Stomach (tissue), 8 donors: ENCODE measurements at regions not wholly inside any gene's neighbourhood (a gene's known extent, or its start where the extent isn't known, plus 50 kb on each side); places are given as distances from the start of the nearest gene placed in this dataset.

Experiments
- DNase-seq, 2 donors: peaks; one replicate each; pipeline versions ENCODE4 v3.0.0 to v3.0.0-alpha.2; 2013 to 2019
- H3K27ac ChIP-seq, 5 donors: fragments of 200-600 bp in 4 of 5; sonication (generic) in 4 of 5; one replicate each; pipeline ENCODE4 v1.5.1; 2013 to 2019; ENCODE audit warnings: mild to moderate bottlenecking in 1 of 5, moderate library complexity in 1 of 5
- H3K27me3 ChIP-seq, 3 donors: fragments of 200-600 bp; sonication (generic); one replicate each; pipeline ENCODE4 v1.5.1; 2017 to 2019; ENCODE audit warnings: mixed run types in 1 of 3
- H3K36me3 ChIP-seq, 4 donors: fragments of 200-600 bp; sonication (generic); 1 replicate in 3 of 4; 2 replicates in 1 of 4; pipeline ENCODE4 v1.5.1; 2016 to 2019
- H3K4me1 ChIP-seq, 4 donors: fragments of 200-600 bp; sonication (generic); one replicate each; pipeline ENCODE4 v1.5.1; 2016 to 2019
- H3K4me3 ChIP-seq, 4 donors: fragments of 200-600 bp; sonication (generic) in 3 of 4; one replicate each; pipeline ENCODE4 v1.5.1; 2016 to 2019; ENCODE audit warnings: mild to moderate bottlenecking in 1 of 4
- H3K9me3 ChIP-seq, 4 donors: fragments of 200-600 bp; sonication (generic); one replicate each; pipeline ENCODE4 v1.5.1; 2016 to 2019
- CTCF ChIP-seq, 7 experiments: fragments of 450-650 bp in 4 of 7; fragments of 200-600 bp in 3 of 7; sonication (generic) in 3 of 7; IDR thresholded peaks; one replicate each; pipeline ENCODE4 v1.5.1; 2016 to 2019; ENCODE audit warnings: antibody characterized with exemption in 7 of 7, control low read depth in 2 of 7, mild to moderate bottlenecking in 1 of 7
- EP300 ChIP-seq: sonication (generic); formaldehyde crosslinking; IDR thresholded peaks from one replicate; pipeline ENCODE4 v1.6.1; 2017; ENCODE audit warnings: antibody characterized with exemption
- POLR2A ChIP-seq, 4 donors: fragments of 450-650 bp; IDR thresholded peaks; one replicate each; pipeline ENCODE4 v1.6.1; 2016; ENCODE audit warnings: antibody characterized with exemption in 4 of 4, control low read depth in 2 of 4, mild to moderate bottlenecking in 1 of 4, moderate library complexity in 1 of 4
- POLR2AphosphoS5 ChIP-seq, 3 donors: sonication (generic); formaldehyde crosslinking; IDR thresholded peaks; one replicate each; pipeline ENCODE4 v1.6.1; 2016; ENCODE audit warnings: antibody characterized with exemption in 3 of 3
- WGBS, 5 donors: extraction: QIAGEN DNeasy Blood & Tissue Kit in 3 of 5; methylation state at CpG; one replicate each; pipeline versions ENCODE4 v1.1.5 to v1.1.7; 2013 to 2018; 5-methylcytosine and 5-hydroxymethylcytosine counted together
- intact Hi-C: fragments of 100-400 bp; cut with DNase I; formaldehyde crosslinking; loops from one replicate; pipeline ENCODE4 v1.15.1; 2023; ENCODE audit warnings: low total_unique reads
- donor health status: healthy with polysubstance abuse.
- donor health status: Bipolar disorder and iron deficiency.
- donor health status: healthy.

GRCh38 chr22:22816766-22817410, 70.7 kb upstream of the IGLL5 start:
- Histone ChIP-seq H3K4me1 (no peaks in the 10 kb centered on the region), H3K4me3 (no peak overlapping the region), H3K9me3 (no peaks in the 10 kb centered on the region), H3K27me3 (peaks cover 0 to under 1% (median 0%) of the 10 kb centered on the region in 3 donors), H3K36me3 (no peaks in the 10 kb centered on the region), H3K27ac (no peak overlapping the region)
- no peak for DNase-seq
- WGBS, 5 donors: 59 to 78% (median 72%) methylated on average over 8 of the region's 8 CpGs
- no peak for TF ChIP-seq POLR2AphosphoS5 (IDR thresholded peaks at IDR 0.05)
- no peak for TF ChIP-seq POLR2A (IDR thresholded peaks at IDR 0.05)
- no peak for TF ChIP-seq EP300
- no peak for TF ChIP-seq CTCF (IDR thresholded peaks at IDR 0.05)
- intact Hi-C loops: no loop called here

GRCh38 chr22:22817468-22818201, 70.0 kb upstream of the IGLL5 start:
- DNase-seq: no peak
- Histone ChIP-seq H3K36me3 (no peaks in the 10 kb centered on the region), H3K27ac (no peak overlapping the region), H3K4me1 (peaks cover 0 to 4% (median 0%) of the 10 kb centered on the region in 4 donors), H3K27me3 (peaks cover 0 to 8% (median 0%) of the 10 kb centered on the region in 3 donors), H3K4me3 (no peak overlapping the region), H3K9me3 (no peaks in the 10 kb centered on the region)
- 33 to 52% (median 45%) methylated on average over 5 of the region's 5 CpGs for WGBS, 5 donors
- TF ChIP-seq POLR2A (IDR thresholded peaks at IDR 0.05) (no peak), EP300 (no peak), POLR2AphosphoS5 (IDR thresholded peaks at IDR 0.05) (no peak), CTCF (IDR thresholded peaks at IDR 0.05) (no peak)
- intact Hi-C loops: no loop called here

- no peak for DNase-seq
- no peak overlapping the region for H3K4me3 ChIP-seq
- WGBS, 5 donors: 78 to 84% (median 82%) methylated on average over 3 of the region's 3 CpGs
- TF ChIP-seq EP300 (no peak), POLR2A (IDR thresholded peaks at IDR 0.05) (no peak), POLR2AphosphoS5 (IDR thresholded peaks at IDR 0.05) (no peak), CTCF (IDR thresholded peaks at IDR 0.05) (no peak)
- peaks cover 0 to 14% (median 0%) of the 10 kb centered on the region in 3 donors for H3K27me3 ChIP-seq
- peaks cover 0 to 9% (median 0%) of the 10 kb centered on the region in 4 donors for H3K4me1 ChIP-seq
- no peak overlapping the region for H3K27ac ChIP-seq
- no peaks in the 10 kb centered on the region for H3K36me3 ChIP-seq
- H3K9me3 ChIP-seq: no peaks in the 10 kb centered on the region
- intact Hi-C loops: no loop called here
Observed at GRCh38 chr22:22818202-22818538, 69.4 kb upstream of the IGLL5 start.

- Histone ChIP-seq H3K27me3 (peaks cover 0 to 16% (median 0%) of the 10 kb centered on the region in 3 donors), H3K4me3 (no peak overlapping the region), H3K4me1 (peaks cover 0 to 12% (median 0%) of the 10 kb centered on the region in 4 donors), H3K36me3 (no peaks in the 10 kb centered on the region), H3K27ac (peak overlapping the region in 2 of 5 donors; percentile 13 to 14), H3K9me3 (no peaks in the 10 kb centered on the region)
- no peak for TF ChIP-seq POLR2A (IDR thresholded peaks at IDR 0.05)
- no peak for TF ChIP-seq CTCF (IDR thresholded peaks at IDR 0.05)
- no peak for TF ChIP-seq POLR2AphosphoS5 (IDR thresholded peaks at IDR 0.05)
- TF ChIP-seq EP300: no peak
- peak in 1 of 2 donors; percentile 24 for DNase-seq
- intact Hi-C loops: no loop called here
- 71 to 81% (median 75%) methylated on average over 6 to 12 of the region's 12 CpGs for WGBS, 5 donors
Observed at GRCh38 chr22:22818861-22819855, 68.5 kb upstream of the IGLL5 start.
